Breast epithelium (tissue), 4 donors: ENCODE measurements at regions not wholly inside any gene's neighbourhood (a gene's known extent, or its start where the extent isn't known, plus 50 kb on each side); places are given as distances from the start of the nearest gene placed in this dataset.
A peak's percentile ranks its signal among the peaks of the same experiment; 100 is the strongest.
"Not testable (repeated sequence)": the region's sequence is repeated elsewhere in the genome, so short reads cannot be mapped to it uniquely, and the experiment has no call there.

ENCODE experiments used
- DNase-seq, 2 donors: peaks; one replicate each; pipeline ENCODE4 v3.0.0-alpha.2; 2019; ENCODE audit warnings: low spot score in 2 of 2
- H3K27ac ChIP-seq, 2 donors: fragments of 200-600 bp; sonication (generic) in 1 of 2; one replicate each; pipeline ENCODE4 v1.5.1; 2016 to 2019; ENCODE audit warnings: mild to moderate bottlenecking in 1 of 2
- H3K27me3 ChIP-seq, 2 donors: fragments of 200-600 bp; sonication (generic) in 1 of 2; one replicate each; pipeline versions ENCODE4 v1.5.1 to v1.6.0; 2017 to 2019; ENCODE audit warnings: control low read depth in 1 of 2, mild to moderate bottlenecking in 1 of 2
- H3K36me3 ChIP-seq: fragments of 200-600 bp; one replicate; pipeline ENCODE4 v1.5.1; 2019
- H3K4me1 ChIP-seq, 2 donors: fragments of 200-600 bp; sonication (generic); one replicate each; pipeline ENCODE4 v1.5.1; 2016 to 2019; ENCODE audit warnings: control low read depth in 1 of 2
- H3K4me3 ChIP-seq, 3 donors: fragments of 200-600 bp; sonication (generic); 1 replicate in 2 of 3; 2 replicates in 1 of 3; pipeline ENCODE4 v1.5.1; 2016 to 2019; ENCODE audit warnings: mild to moderate bottlenecking in 3 of 3, moderate library complexity in 2 of 3
- H3K9me3 ChIP-seq, 2 donors: fragments of 200-600 bp; sonication (generic) in 1 of 2; one replicate each; pipeline ENCODE4 v1.5.1; 2016 to 2019; ENCODE audit warnings: control low read depth in 1 of 2
- CTCF ChIP-seq, 3 donors: fragments of 450-650 bp; IDR thresholded peaks; one replicate each; pipeline ENCODE4 v1.5.1; 2016 to 2017; ENCODE audit warnings: antibody characterized with exemption in 3 of 3, mild to moderate bottlenecking in 3 of 3, moderate library complexity in 3 of 3
- POLR2A ChIP-seq: fragments of 450-650 bp; IDR thresholded peaks from one replicate; pipeline ENCODE4 v1.6.1; 2016; ENCODE audit warnings: antibody characterized with exemption, mild to moderate bottlenecking, moderate library complexity
- POLR2AphosphoS5 ChIP-seq, 3 donors: sonication (generic); formaldehyde crosslinking; IDR thresholded peaks; one replicate each; pipeline ENCODE4 v1.6.1; 2017; ENCODE audit warnings: antibody characterized with exemption in 3 of 3
- intact Hi-C: fragments of 100-400 bp; cut with DNase I; formaldehyde crosslinking; loops from one replicate; pipeline ENCODE4 v1.15.1; 2023; ENCODE audit warnings: low total_unique reads

GRCh38 chr17:51366866-51367265 is 106.5 kb downstream of the UTP18 start:
- Histone ChIP-seq H3K9me3 (no peaks in the 10 kb centered on the region), H3K36me3 (no peaks in the 10 kb centered on the region), H3K4me1 (no peaks in the 10 kb centered on the region), H3K4me3 (no peak overlapping the region), H3K27me3 (peaks cover 0 to 7% of the 10 kb centered on the region in 2 donors), H3K27ac (no peak overlapping the region)
- intact Hi-C loops, result no loop called here
- DNase-seq, result no peak
- no peak for TF ChIP-seq POLR2A
- no peak for TF ChIP-seq POLR2AphosphoS5 (IDR thresholded peaks at IDR 0.05)
- TF ChIP-seq CTCF (IDR thresholded peaks at IDR 0.05), result no peak

- intact Hi-C loops, H3K4me1 ChIP-seq, H3K9me3 ChIP-seq, H3K4me3 ChIP-seq, DNase-seq, H3K27ac ChIP-seq, H3K36me3 ChIP-seq, H3K27me3 ChIP-seq: not testable (repeated sequence)
Observed at GRCh38 chr17:51367836-51368235, 107.5 kb downstream of the UTP18 start.

GRCh38 chr17:51371732-51372151 is 111.4 kb downstream of the UTP18 start:
- Histone ChIP-seq H3K27me3 (no peaks in the 10 kb centered on the region), H3K9me3 (no peaks in the 10 kb centered on the region), H3K4me3 (no peak overlapping the region), H3K4me1 (no peaks in the 10 kb centered on the region), H3K27ac (no peak overlapping the region), H3K36me3 (no peaks in the 10 kb centered on the region)
- intact Hi-C loops, result no loop called here
- TF ChIP-seq POLR2A (no peak), CTCF (IDR thresholded peaks at IDR 0.05) (peak in 2 of 3 donors; percentile 41 to 42), POLR2AphosphoS5 (IDR thresholded peaks at IDR 0.05) (no peak)
- no peak for DNase-seq

GRCh38 chr17:51372345-51373004 is 112.1 kb downstream of the UTP18 start:
- no peak for DNase-seq
- Histone ChIP-seq H3K9me3 (no peaks in the 10 kb centered on the region), H3K4me3 (no peak overlapping the region), H3K36me3 (no peaks in the 10 kb centered on the region), H3K4me1 (no peaks in the 10 kb centered on the region), H3K27ac (no peak overlapping the region), H3K27me3 (no peaks in the 10 kb centered on the region)
- intact Hi-C loops, result no loop called here
- TF ChIP-seq POLR2AphosphoS5 (IDR thresholded peaks at IDR 0.05), result no peak
- TF ChIP-seq CTCF (IDR thresholded peaks at IDR 0.05), result no peak
- no peak for TF ChIP-seq POLR2A

- Histone ChIP-seq H3K9me3 (no peaks in the 10 kb centered on the region), H3K36me3 (no peaks in the 10 kb centered on the region), H3K4me3 (no peak overlapping the region), H3K4me1 (no peaks in the 10 kb centered on the region), H3K27ac (no peak overlapping the region), H3K27me3 (no peaks in the 10 kb centered on the region)
- intact Hi-C loops, result no loop called here
- TF ChIP-seq POLR2A (no peak), POLR2AphosphoS5 (IDR thresholded peaks at IDR 0.05) (no peak), CTCF (IDR thresholded peaks at IDR 0.05) (no peak)
- DNase-seq, result no peak
Observed at GRCh38 chr17:51373489-51374152, 113.3 kb downstream of the UTP18 start.
